Endodermal cell (in vitro differentiated cells): ENCODE measurements at regions not wholly inside any gene's neighbourhood (a gene's known extent, or its start where the extent isn't known, plus 50 kb on each side); places are given as distances from the start of the nearest gene placed in this dataset.

Source experiments
- DNase-seq: peaks from one replicate; pipeline ENCODE4 v3.0.0-alpha.2; 2017
- H3K27ac ChIP-seq: 2 replicates; pipeline ENCODE4 v1.5.1; 2013; ENCODE audit warnings: mild to moderate bottlenecking, low read depth, low read length, moderate library complexity
- H3K27me3 ChIP-seq: 2 replicates; pipeline ENCODE4 v1.6.1; 2013; ENCODE audit warnings: mild to moderate bottlenecking, low read length, moderate library complexity; ENCODE audit not compliant: insufficient read depth, control insufficient read depth, poor library complexity, severe bottlenecking
- H3K36me3 ChIP-seq: 2 replicates; pipeline ENCODE4 v1.7.0; 2013; ENCODE audit warnings: mild to moderate bottlenecking, low read length, moderate library complexity; ENCODE audit not compliant: control insufficient read depth, insufficient read depth
- H3K4me1 ChIP-seq: one replicate; pipeline ENCODE4 v1.7.0; 2013; ENCODE audit warnings: low read length; ENCODE audit not compliant: control insufficient read depth, insufficient read depth
- H3K4me3 ChIP-seq: 2 replicates; pipeline ENCODE4 v1.5.1; 2013; ENCODE audit warnings: mild to moderate bottlenecking, low read length, moderate library complexity
- H3K9ac ChIP-seq: 2 replicates; pipeline ENCODE4 v1.6.1; 2013; ENCODE audit warnings: mild to moderate bottlenecking, low read length, moderate library complexity; ENCODE audit not compliant: poor library complexity, severe bottlenecking; ENCODE audit errors: extremely low read depth
- H3K9me3 ChIP-seq: 2 replicates; pipeline ENCODE4 v1.6.1; 2013; ENCODE audit warnings: mild to moderate bottlenecking, low read length, moderate library complexity; ENCODE audit not compliant: control insufficient read depth
- H3K27ac Mint-ChIP-seq: 2 replicates; pipeline ENCODE4 v1.8.0; 2020; ENCODE audit warnings: mixed read lengths
- H3K27me3 Mint-ChIP-seq: 2 replicates; pipeline ENCODE4 v1.8.0; 2021; ENCODE audit warnings: mild to moderate bottlenecking, mixed read lengths; ENCODE audit not compliant: insufficient read depth
- H3K36me3 Mint-ChIP-seq: 2 replicates; pipeline ENCODE4 v1.8.0; 2020; ENCODE audit warnings: low read depth, mixed read lengths
- H3K4me1 Mint-ChIP-seq: 2 replicates; pipeline ENCODE4 v1.8.0; 2020; ENCODE audit warnings: mixed read lengths
- H3K4me3 Mint-ChIP-seq: 2 replicates; pipeline ENCODE4 v1.8.0; 2020; ENCODE audit warnings: mild to moderate bottlenecking, moderate library complexity, mixed read lengths
- H3K9me3 Mint-ChIP-seq: 2 replicates; pipeline ENCODE4 v1.8.0; 2020; ENCODE audit warnings: mild to moderate bottlenecking, mixed read lengths
- WGBS, 2 experiments: methylation state at CpG; one replicate each; pipeline versions ENCODE4 v1.1.5 to v1.1.7; 2013; ENCODE audit warnings: missing lambda C conversion rate in 2 of 2, mixed read lengths in 1 of 2; ENCODE audit not compliant: insufficient coverage in 1 of 2, insufficient read length in 1 of 2; 5-methylcytosine and 5-hydroxymethylcytosine counted together
- TF ChIP-seq, protein P1 (sequence below): fragments of 200-600 bp; sonication (generic); conservative IDR thresholded peaks from 2 replicates; pipeline ENCODE4 v1.5.0; 2021; ENCODE audit warnings: antibody characterized with exemption, mild to moderate bottlenecking

DNA sequence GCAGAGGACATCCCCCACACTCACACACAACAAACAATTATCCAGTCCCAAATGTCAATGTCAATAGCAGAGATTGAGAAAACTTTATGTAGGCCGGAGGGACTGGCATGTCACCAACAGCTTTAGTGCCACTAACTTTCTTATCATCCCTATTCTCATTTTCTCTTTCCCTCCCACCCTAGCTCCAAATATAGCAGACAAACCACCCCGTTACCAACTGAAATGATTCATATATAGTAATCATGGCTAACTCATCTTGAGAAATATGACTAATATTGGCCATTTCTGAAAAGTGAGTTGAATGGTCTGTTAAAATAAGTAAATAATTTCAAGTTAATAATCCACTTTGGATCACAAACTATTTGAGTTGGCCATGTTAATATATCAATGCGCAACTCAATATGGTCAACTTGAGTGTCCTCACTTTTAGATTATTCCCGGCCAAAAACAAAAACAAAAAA, 242.1 kb upstream of the RND3 start:
- no peak overlapping the region for H3K27ac Mint-ChIP-seq
- Histone ChIP-seq H3K9ac (no peak overlapping the region), H3K27me3 (no peaks in the 10 kb centered on the region), H3K9me3 (no peaks in the 10 kb centered on the region), H3K36me3 (no peaks in the 10 kb centered on the region), H3K4me1 (peaks cover 3% of the 10 kb centered on the region), H3K4me3 (no peak overlapping the region), H3K27ac (no peak overlapping the region)
- H3K27me3 Mint-ChIP-seq, result no peaks in the 10 kb centered on the region
- H3K9me3 Mint-ChIP-seq, result peaks cover 10% of the 10 kb centered on the region
- 98 to 100% methylated on average over 1 to 3 of the region's 4 CpGs for WGBS, 2 experiments
- no peak for DNase-seq
- no peaks in the 10 kb centered on the region for H3K4me1 Mint-ChIP-seq
- no peaks in the 10 kb centered on the region for H3K36me3 Mint-ChIP-seq
- H3K4me3 Mint-ChIP-seq, result no peak overlapping the region
- TF ChIP-seq, protein P1, sequence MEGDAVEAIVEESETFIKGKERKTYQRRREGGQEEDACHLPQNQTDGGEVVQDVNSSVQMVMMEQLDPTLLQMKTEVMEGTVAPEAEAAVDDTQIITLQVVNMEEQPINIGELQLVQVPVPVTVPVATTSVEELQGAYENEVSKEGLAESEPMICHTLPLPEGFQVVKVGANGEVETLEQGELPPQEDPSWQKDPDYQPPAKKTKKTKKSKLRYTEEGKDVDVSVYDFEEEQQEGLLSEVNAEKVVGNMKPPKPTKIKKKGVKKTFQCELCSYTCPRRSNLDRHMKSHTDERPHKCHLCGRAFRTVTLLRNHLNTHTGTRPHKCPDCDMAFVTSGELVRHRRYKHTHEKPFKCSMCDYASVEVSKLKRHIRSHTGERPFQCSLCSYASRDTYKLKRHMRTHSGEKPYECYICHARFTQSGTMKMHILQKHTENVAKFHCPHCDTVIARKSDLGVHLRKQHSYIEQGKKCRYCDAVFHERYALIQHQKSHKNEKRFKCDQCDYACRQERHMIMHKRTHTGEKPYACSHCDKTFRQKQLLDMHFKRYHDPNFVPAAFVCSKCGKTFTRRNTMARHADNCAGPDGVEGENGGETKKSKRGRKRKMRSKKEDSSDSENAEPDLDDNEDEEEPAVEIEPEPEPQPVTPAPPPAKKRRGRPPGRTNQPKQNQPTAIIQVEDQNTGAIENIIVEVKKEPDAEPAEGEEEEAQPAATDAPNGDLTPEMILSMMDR, result no peak

DNA sequence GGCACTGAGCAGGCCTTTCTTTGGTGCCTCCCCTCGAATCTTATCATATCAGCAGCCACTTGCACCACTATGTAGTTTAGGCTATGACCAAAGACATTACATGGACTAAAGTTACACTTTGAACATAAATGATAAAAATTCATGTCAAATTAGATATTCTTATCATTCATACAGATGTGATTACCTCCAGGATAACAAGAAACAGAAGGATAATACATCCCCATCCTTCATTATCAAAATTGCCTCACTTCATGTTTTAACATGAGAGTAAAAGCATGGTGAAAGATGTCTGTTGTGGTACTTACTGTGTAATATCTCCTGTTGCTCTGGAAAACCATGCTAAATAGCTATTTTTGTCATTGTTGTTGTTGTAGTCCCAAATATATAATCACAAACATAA, 230.8 kb upstream of the RND3 start:
- no peak overlapping the region for H3K4me3 Mint-ChIP-seq
- H3K4me1 Mint-ChIP-seq, result no peaks in the 10 kb centered on the region

DNA sequence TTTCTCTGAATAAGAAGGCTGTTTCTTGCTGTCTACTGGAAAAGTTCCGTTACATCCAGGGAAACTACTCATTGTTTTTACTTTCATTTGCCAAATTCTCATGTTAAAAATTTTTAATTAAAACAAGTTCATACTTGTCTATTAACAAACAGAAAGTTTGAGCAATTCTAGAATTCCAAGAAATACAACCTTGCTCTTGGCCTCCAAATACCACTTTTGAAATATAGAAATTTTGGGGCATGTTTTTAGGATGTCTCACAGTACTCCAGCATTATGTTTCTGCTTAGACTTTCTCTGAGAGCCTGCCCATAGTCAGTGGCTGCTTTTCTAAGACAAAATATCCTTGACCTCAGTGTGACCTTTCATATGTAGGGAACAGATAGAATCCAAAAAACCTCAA, 228.7 kb upstream of the RND3 start:
- Mint-ChIP-seq H3K4me1 (no peaks in the 10 kb centered on the region), H3K9me3 (no peaks in the 10 kb centered on the region), H3K27me3 (no peaks in the 10 kb centered on the region), H3K4me3 (no peak overlapping the region), H3K36me3 (no peaks in the 10 kb centered on the region), H3K27ac (no peak overlapping the region)
- no peaks in the 10 kb centered on the region for H3K4me1 ChIP-seq
- no peaks in the 10 kb centered on the region for H3K36me3 ChIP-seq
- no peaks in the 10 kb centered on the region for H3K9me3 ChIP-seq
- H3K9ac ChIP-seq, result no peak overlapping the region
- DNase-seq, result no peak
- WGBS, 2 experiments, result 100% methylated on average over 1 of the region's 1 CpG
- H3K4me3 ChIP-seq, result no peak overlapping the region
- no peak overlapping the region for H3K27ac ChIP-seq
- TF ChIP-seq, protein P1, result no peak
- H3K27me3 ChIP-seq, result no peaks in the 10 kb centered on the region

More for the DNA sequence above, 230.8 kb upstream of the RND3 start:
- Histone ChIP-seq H3K4me3 (no peak overlapping the region), H3K4me1 (no peaks in the 10 kb centered on the region), H3K9me3 (no peaks in the 10 kb centered on the region), H3K27me3 (no peaks in the 10 kb centered on the region), H3K36me3 (no peaks in the 10 kb centered on the region), H3K9ac (no peak overlapping the region), H3K27ac (no peak overlapping the region)
- Mint-ChIP-seq H3K27ac (no peak overlapping the region), H3K9me3 (no peaks in the 10 kb centered on the region), H3K27me3 (no peaks in the 10 kb centered on the region), H3K36me3 (no peaks in the 10 kb centered on the region)
- DNase-seq, result no peak
- 100% methylated on average over 1 of the region's 1 CpG for whole genome bisulfite sequencing, 2 experiments
- TF ChIP-seq, protein P1, result no peak
